OCI-LY3 (cell line): ENCODE measurements at regions not wholly inside any gene's neighbourhood (a gene's known extent, or its start where the extent isn't known, plus 50 kb on each side); places are given as distances from the start of the nearest gene placed in this dataset.

Experiments used
- H2AFZ ChIP-seq: fragments of 200-600, 300-600 bp; shearing (Covaris generic); 2 replicates; pipeline ENCODE4 v1.6.0; 2014; ENCODE audit warnings: antibody characterized with exemption, low read depth, low read length
- H3K27ac ChIP-seq: fragments of 200-600, 300-600 bp; sonication (generic); 2 replicates; pipeline ENCODE4 v1.5.1; 2014; ENCODE audit warnings: mild to moderate bottlenecking, low read length, moderate library complexity, mixed read lengths
- H3K27me3 ChIP-seq: fragments of 200-600, 300-600 bp; sonication (generic); 2 replicates; pipeline ENCODE4 v1.6.1; 2014; ENCODE audit warnings: low read depth, low read length, mixed read lengths
- H3K36me3 ChIP-seq: fragments of 200-600, 300-600 bp; sonication (generic); replicated peaks from 2 replicates; pipeline ENCODE3; 2014; ENCODE audit warnings: low read depth, low read length, mixed read lengths
- H3K4me1 ChIP-seq: fragments of 300-600, 200-600 bp; sonication (generic); 2 replicates; pipeline ENCODE4 v1.6.1; 2014; ENCODE audit warnings: low read length, mixed read lengths
- H3K4me2 ChIP-seq: fragments of 200-600, 300-600 bp; sonication (generic); 2 replicates; pipeline ENCODE4 v1.6.1; 2014; ENCODE audit warnings: low read length, mixed read lengths
- H3K4me3 ChIP-seq: fragments of 300-600, 200-600 bp; sonication (generic); 2 replicates; pipeline ENCODE4 v1.5.1; 2014; ENCODE audit warnings: antibody characterized with exemption, mild to moderate bottlenecking, low read length, moderate library complexity
- H3K79me2 ChIP-seq: fragments of 300-600, 200-600 bp; shearing (Covaris generic); 2 replicates; pipeline ENCODE4 v1.6.1; 2014; ENCODE audit warnings: mild to moderate bottlenecking, low read length, mixed read lengths
- H3K9ac ChIP-seq: fragments of 300-600, 200-600 bp; shearing (Covaris generic); 2 replicates; pipeline ENCODE4 v1.6.0; 2014; ENCODE audit warnings: mild to moderate bottlenecking, low read length, moderate library complexity
- H3K9me3 ChIP-seq: fragments of 200-600, 300-600 bp; shearing (Covaris generic); 2 replicates; pipeline ENCODE4 v1.6.1; 2014; ENCODE audit warnings: low read length, mixed read lengths; ENCODE audit not compliant: insufficient read depth
- H4K20me1 ChIP-seq: fragments of 200-600, 300-600 bp; sonication (generic); 2 replicates; pipeline ENCODE4 v1.6.1; 2016; ENCODE audit warnings: low read length, mixed read lengths; ENCODE audit not compliant: insufficient read depth
- EZH2phosphoT487 ChIP-seq: fragments of 200-600 bp; shearing (Covaris generic); IDR thresholded peaks from 2 replicates; pipeline ENCODE4 v1.6.1; 2018; ENCODE audit warnings: antibody characterized with exemption, mixed run types, low read depth
- TF ChIP-seq, protein P1 (sequence below): fragments of 200-600, 300-600 bp; sonication (generic); IDR thresholded peaks from 2 replicates; pipeline ENCODE4 v1.5.1; 2014; ENCODE audit warnings: antibody characterized with exemption, low read length, low read depth

DNA sequence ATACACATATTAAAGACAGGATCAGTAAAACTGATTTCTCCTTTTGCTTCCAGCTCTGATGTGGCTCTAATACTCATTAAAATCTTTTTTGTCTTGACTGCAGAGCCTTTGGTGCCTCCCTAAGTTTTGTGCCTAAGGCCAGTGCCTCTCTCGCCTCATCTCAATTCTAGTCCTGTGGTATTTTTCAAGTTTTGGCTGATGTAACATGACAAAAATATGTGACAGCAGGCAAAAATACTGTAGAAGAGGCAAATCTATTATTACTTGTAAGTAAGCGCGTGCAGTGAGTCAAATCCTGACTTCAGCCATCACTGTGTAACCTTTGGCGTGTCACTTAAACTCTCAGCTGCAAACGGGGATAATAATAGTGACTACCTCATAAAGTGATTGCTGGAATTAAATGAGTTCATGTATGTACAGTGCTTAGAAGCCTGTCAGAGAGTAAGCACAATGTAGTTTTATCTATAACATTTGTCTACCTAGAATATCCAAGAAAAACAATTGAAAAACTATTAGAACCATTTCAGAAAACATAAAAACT lies 74.0 kb downstream of the MAB21L3 start:
- H3K27me3 ChIP-seq: peaks cover 2% of the 10 kb centered on the region; the same call in 1 of the 2 replicates
- 0 out of 2 replicates have a peak overlapping the region, but pooled peaks have one; percentile 67 for H2AFZ ChIP-seq

DNA sequence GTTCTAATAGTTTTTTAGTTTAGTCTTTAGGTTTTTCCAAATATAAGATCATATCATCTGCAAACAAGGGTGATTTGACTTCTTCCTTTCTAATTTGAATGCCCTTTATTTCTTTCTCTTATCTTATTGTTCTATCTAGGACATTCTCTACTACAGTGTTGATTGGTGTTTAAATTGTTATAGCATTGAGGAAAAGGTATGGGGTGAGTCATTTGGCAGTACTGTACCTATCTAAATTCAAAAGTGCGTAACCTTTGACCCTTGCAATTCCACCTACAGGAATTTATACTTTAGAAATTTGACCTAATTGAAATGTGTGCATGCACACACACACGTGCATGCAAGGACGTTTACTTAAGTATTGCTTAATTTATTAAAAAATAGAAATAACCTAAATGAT lies 78.3 kb downstream of the MAB21L3 start:
- Histone ChIP-seq H2AFZ (no peak overlapping the region), H3K4me3 (no peak overlapping the region), H4K20me1 (no peaks in the 10 kb centered on the region), H3K27me3 (no peaks in the 10 kb centered on the region), H3K27ac (no peak overlapping the region), H3K4me1 (peaks cover 8% of the 10 kb centered on the region), H3K4me2 (no peak overlapping the region), H3K79me2 (no peaks in the 10 kb centered on the region), H3K9me3 (no peaks in the 10 kb centered on the region), H3K9ac (no peak overlapping the region), H3K36me3 (no peaks in the 10 kb centered on the region)
- no peak for TF ChIP-seq EZH2phosphoT487
- TF ChIP-seq, protein P1, sequence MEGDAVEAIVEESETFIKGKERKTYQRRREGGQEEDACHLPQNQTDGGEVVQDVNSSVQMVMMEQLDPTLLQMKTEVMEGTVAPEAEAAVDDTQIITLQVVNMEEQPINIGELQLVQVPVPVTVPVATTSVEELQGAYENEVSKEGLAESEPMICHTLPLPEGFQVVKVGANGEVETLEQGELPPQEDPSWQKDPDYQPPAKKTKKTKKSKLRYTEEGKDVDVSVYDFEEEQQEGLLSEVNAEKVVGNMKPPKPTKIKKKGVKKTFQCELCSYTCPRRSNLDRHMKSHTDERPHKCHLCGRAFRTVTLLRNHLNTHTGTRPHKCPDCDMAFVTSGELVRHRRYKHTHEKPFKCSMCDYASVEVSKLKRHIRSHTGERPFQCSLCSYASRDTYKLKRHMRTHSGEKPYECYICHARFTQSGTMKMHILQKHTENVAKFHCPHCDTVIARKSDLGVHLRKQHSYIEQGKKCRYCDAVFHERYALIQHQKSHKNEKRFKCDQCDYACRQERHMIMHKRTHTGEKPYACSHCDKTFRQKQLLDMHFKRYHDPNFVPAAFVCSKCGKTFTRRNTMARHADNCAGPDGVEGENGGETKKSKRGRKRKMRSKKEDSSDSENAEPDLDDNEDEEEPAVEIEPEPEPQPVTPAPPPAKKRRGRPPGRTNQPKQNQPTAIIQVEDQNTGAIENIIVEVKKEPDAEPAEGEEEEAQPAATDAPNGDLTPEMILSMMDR: no peak

More for the DNA sequence above, 74.0 kb downstream of the MAB21L3 start:
- H3K9ac ChIP-seq: no peak overlapping the region
- TF ChIP-seq, protein P1: no peak
- no peak for TF ChIP-seq EZH2phosphoT487
- H3K4me1 ChIP-seq: peaks cover 8% of the 10 kb centered on the region
- H3K4me2 ChIP-seq: peak overlapping the region; percentile 21; the same call in 1 of the 2 replicates
- H3K9me3 ChIP-seq: no peaks in the 10 kb centered on the region
- no peak overlapping the region for H3K4me3 ChIP-seq
- H3K36me3 ChIP-seq: no peaks in the 10 kb centered on the region
- no peaks in the 10 kb centered on the region for H4K20me1 ChIP-seq
- H3K27ac ChIP-seq: no peak overlapping the region
- H3K79me2 ChIP-seq: no peaks in the 10 kb centered on the region

GRCh38 chr1:116191294-116191693 lies 80.1 kb downstream of the MAB21L3 start:
- Histone ChIP-seq H3K27me3 (no peaks in the 10 kb centered on the region), H3K27ac (no peak overlapping the region), H3K36me3 (no peaks in the 10 kb centered on the region), H2AFZ (no peak overlapping the region), H3K4me2 (no peak overlapping the region), H3K9ac (no peak overlapping the region), H4K20me1 (no peaks in the 10 kb centered on the region), H3K4me1 (no peaks in the 10 kb centered on the region), H3K79me2 (no peaks in the 10 kb centered on the region), H3K9me3 (no peaks in the 10 kb centered on the region), H3K4me3 (no peak overlapping the region)
- TF ChIP-seq, protein P1: no peak
- no peak for TF ChIP-seq EZH2phosphoT487

GRCh38 chr1:116193768-116194167 lies 82.6 kb downstream of the MAB21L3 start:
- no peaks in the 10 kb centered on the region for H3K79me2 ChIP-seq
- H3K27ac ChIP-seq: no peak overlapping the region

More at GRCh38 chr1:116193768-116194167, 82.6 kb downstream of the MAB21L3 start:
- Histone ChIP-seq H3K9ac (no peak overlapping the region), H2AFZ (no peak overlapping the region), H3K4me2 (no peak overlapping the region), H4K20me1 (no peaks in the 10 kb centered on the region), H3K36me3 (no peaks in the 10 kb centered on the region), H3K4me3 (no peak overlapping the region), H3K27me3 (no peaks in the 10 kb centered on the region), H3K9me3 (no peaks in the 10 kb centered on the region), H3K4me1 (no peaks in the 10 kb centered on the region)
- no peak for TF ChIP-seq EZH2phosphoT487
- TF ChIP-seq, protein P1: no peak
